ENCODE measurements at regions not wholly inside any gene's neighbourhood (a gene's known extent, or its start where the extent isn't known, plus 50 kb on each side); places are given as distances from the start of the nearest gene placed in this dataset.

DNA sequence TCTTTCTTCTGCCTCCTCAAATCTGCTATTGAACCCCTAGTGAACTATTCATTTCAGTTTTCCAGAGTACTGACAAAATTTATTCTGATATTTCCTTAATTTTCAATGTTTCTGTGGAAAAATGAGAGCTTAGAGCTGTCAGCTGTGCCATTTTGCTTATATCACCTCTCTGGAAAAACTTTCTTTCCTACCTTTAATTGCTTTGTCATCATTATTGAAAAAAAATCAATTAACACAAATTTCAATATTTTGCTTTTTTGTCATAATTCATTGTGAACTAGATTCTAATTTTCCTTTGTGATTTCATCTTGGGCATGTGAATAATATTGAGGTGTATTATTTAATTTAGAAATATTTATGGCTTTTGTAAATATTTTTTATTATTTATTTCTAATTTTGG is 126.5 kb downstream of the C1orf94 start:
- POLR2A ChIA-PET, result no interaction called here
- DNase-seq, result no peak
- H3K36me3 Mint-ChIP-seq, result peaks cover 0 to 24% (median 3%) of the 10 kb centered on the region in 3 donors
- H3K27ac Mint-ChIP-seq, result no peak overlapping the region
- no peak overlapping the region for H3K4me3 Mint-ChIP-seq
- peaks cover 13 to 41% (median 17%) of the 10 kb centered on the region in 5 donors for H3K27me3 Mint-ChIP-seq
- H3K4me1 Mint-ChIP-seq, result no peaks in the 10 kb centered on the region
- peaks cover 4 to 31% (median 11%) of the 10 kb centered on the region in 9 donors for H3K9me3 Mint-ChIP-seq
- no peak for ATAC-seq

DNA sequence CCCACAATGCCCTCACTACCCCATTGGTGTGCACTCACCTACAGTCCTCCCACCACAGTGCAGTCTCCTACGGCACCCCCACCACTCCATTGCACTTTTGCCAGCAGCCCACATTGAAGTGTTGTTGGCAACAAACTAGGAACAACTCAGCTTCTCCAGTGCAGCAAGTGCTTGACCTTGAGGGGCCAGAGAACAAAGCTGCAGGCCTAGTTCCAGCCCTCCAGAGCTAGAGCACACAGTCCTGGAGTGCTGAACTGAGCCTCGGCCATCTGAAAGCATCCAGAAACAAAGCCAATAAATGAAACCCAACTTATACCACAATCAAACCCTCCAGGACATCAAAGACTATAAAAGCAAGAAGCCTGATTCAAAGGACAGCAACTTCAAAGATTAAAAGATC is 129.9 kb downstream of the C1orf94 start:
- DNase-seq (no peak), ATAC-seq (no peak)
- no peak overlapping the region for H3K4me3 Mint-ChIP-seq
- POLR2A ChIA-PET, result no interaction called here
- no peaks in the 10 kb centered on the region for H3K4me1 Mint-ChIP-seq
- H3K36me3 Mint-ChIP-seq, result peaks cover 0 to 25% (median 3%) of the 10 kb centered on the region in 3 donors
- H3K9me3 Mint-ChIP-seq, result peaks cover 8 to 40% (median 15%) of the 10 kb centered on the region in 9 donors
- peaks cover 17 to 54% (median 28%) of the 10 kb centered on the region in 5 donors for H3K27me3 Mint-ChIP-seq
- no peak overlapping the region for H3K27ac Mint-ChIP-seq

DNA sequence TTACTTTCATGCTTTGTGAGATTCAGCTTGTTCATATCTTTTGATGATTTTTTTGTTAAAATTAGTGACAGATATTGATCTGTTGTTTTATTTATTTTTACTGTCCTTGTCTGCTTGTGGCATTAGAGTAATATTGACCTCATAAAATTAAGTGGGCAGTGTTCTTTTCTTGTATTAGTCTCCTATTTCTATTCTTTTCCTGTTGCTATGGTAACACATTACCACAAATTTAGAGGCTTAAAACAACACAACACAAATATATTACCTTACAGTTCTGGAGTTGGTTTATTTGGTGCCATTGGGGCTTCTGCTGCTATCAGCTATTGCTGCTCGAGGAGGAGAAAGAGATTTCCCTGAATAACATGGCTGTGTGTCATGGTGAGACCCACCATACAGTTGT is 135.7 kb downstream of the C1orf94 start:
- Mint-ChIP-seq H3K4me1 (no peaks in the 10 kb centered on the region), H3K4me3 (no peak overlapping the region), H3K9me3 (peaks cover 9 to 56% (median 20%) of the 10 kb centered on the region in 9 donors), H3K36me3 (peaks cover 0 to 18% (median 0%) of the 10 kb centered on the region in 3 donors), H3K27ac (no peak overlapping the region), H3K27me3 (peaks cover 4 to 21% (median 8%) of the 10 kb centered on the region in 5 donors)
- DNase-seq, result no peak
- ATAC-seq, result no peak
- POLR2A ChIA-PET, result no interaction called here

DNA sequence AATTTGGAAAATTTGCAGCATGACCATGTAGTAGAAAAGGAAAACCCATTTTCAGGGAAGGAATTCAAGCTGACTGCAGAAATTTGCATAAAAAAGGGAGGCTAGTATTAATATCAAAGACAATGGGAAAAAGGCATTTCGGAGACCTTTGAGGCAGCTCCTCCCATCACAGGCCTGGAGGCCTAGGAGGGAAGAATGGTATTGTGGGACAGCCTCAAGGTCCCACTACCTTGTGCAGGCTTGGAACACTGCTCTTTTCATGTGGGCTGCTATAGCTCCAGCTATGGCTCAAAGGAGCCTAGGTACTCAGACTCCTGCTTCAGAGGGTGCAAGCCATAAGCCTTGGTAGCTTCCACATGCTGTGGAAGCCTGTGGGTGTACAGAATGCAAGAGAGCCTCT is 139.3 kb downstream of the C1orf94 start:
- POLR2A ChIA-PET, result no interaction called here
- Mint-ChIP-seq H3K27ac (no peak overlapping the region), H3K4me1 (no peaks in the 10 kb centered on the region), H3K4me3 (no peak overlapping the region), H3K9me3 (peaks cover 5 to 43% (median 17%) of the 10 kb centered on the region in 9 donors), H3K36me3 (peaks cover 0 to 14% (median 0%) of the 10 kb centered on the region in 3 donors), H3K27me3 (peaks cover 0 to 16% (median 3%) of the 10 kb centered on the region in 5 donors)
- no peak for DNase-seq
- no peak for ATAC-seq

DNA sequence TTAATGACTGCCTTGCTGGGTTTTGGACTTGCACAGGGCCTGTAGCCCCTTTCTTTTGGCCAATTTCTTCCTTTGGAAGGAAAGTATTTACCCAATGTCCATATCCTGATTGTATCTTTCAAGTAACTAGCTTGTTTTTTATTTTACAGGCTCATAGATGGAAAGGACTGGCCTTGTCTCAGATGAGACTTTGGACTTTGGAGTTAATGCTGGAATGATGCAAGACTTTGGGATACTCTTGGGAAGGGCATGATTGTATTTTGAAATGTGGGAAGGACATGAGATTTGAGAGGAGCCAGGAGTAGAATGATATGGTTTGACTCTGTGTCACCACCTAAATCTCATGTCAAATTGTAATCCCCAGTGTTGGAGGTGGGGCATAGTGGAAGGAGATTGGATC is 140.1 kb downstream of the C1orf94 start:
- POLR2A ChIA-PET, result no interaction called here

DNA sequence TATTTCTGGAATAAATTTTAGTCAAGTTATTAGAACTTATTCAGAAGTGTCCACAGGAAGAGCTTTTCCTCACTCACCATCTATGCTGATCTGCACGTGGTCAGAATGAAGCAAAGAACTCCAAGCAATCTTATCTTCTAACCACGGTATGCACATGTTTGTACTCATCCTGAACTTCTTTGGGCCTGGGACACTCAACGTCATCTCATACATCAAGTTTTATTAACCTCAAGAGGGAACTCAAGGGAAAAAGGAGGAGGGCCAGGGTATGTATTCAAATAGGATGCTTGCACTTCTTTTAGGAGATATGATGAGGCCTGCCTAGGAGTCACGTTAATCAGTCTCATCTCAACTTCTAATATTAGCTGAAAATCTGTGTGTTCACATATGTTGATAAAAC is 142.5 kb downstream of the C1orf94 start:
- Mint-ChIP-seq H3K27me3 (peaks cover 0 to 27% (median 9%) of the 10 kb centered on the region in 5 donors), H3K4me1 (no peaks in the 10 kb centered on the region), H3K9me3 (peaks cover 2 to 29% (median 10%) of the 10 kb centered on the region in 9 donors), H3K27ac (no peak overlapping the region), H3K4me3 (no peak overlapping the region), H3K36me3 (peaks cover 0 to 14% (median 0%) of the 10 kb centered on the region in 3 donors)
- POLR2A ChIA-PET, result no interaction called here
- no peak for ATAC-seq
- DNase-seq, result no peak

More for the DNA sequence above, 140.1 kb downstream of the C1orf94 start:
- H3K27me3 Mint-ChIP-seq, result peaks cover 0 to 16% (median 3%) of the 10 kb centered on the region in 5 donors
- peaks cover 0 to 14% (median 0%) of the 10 kb centered on the region in 3 donors for H3K36me3 Mint-ChIP-seq
- ATAC-seq (no peak), DNase-seq (no peak)
- H3K4me1 Mint-ChIP-seq, result no peaks in the 10 kb centered on the region
- H3K4me3 Mint-ChIP-seq, result no peak overlapping the region
- H3K9me3 Mint-ChIP-seq, result peaks cover 4 to 41% (median 17%) of the 10 kb centered on the region in 9 donors
- H3K27ac Mint-ChIP-seq, result no peak overlapping the region

DNA sequence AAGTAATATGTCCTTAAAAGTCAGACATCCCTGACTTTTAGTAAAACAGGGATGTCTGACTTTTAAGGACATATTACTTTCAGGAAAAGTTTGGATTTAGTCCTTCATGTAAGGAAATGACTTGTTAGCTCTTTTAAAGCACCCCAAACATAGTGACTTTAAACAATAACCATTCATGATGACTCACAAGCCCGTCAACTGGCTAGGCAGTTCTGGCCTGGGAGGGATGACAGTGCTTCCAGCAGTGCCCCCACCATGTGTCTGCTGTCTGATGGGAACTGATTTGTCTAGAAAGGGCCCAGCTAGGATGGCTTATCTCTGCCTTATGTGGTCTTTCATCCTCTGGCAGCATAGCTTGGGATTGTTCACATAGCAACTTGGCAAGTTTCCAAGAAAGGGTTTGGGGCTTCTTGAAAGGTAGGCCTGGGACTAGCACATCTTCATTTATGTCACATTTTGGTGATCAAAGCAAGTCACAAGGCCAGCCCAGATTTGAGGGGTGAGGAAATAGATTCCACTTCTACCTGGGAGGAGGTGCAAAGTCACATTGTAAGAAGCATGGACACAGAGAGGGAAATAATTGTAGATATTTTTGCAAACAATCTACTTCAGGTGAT is 143.5 kb downstream of the C1orf94 start:
- Mint-ChIP-seq H3K4me1 (no peaks in the 10 kb centered on the region), H3K27me3 (peaks cover 0 to 27% (median 9%) of the 10 kb centered on the region in 5 donors)

DNA sequence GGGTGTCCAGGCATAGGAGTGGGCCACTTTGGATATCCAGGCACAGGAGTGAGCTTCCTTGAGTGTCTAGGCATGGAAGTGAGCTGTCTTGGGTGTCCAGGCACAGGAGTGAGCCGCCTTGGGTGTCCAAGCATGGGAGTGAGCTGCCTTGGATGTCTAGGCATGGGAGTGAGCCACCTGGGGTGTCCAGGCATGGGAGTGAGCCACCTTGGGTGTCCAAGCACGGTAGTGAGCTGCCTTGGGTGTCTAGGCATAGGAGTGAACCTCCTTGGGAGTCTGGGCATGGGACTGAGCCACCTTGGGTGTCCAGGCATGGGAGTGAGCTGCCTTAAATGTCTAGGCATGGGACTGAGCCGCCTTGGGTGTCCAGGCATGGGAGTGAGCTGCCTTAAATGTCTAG is 146.3 kb downstream of the C1orf94 start:
- POLR2A ChIA-PET, result no interaction called here
- Mint-ChIP-seq H3K9me3 (peaks cover 0 to 4% (median 0%) of the 10 kb centered on the region in 9 donors), H3K27me3 (peaks cover 10 to 48% (median 20%) of the 10 kb centered on the region in 5 donors), H3K27ac (peak overlapping the region in 1 of 10 donors; percentile 77), H3K4me3 (no peak overlapping the region), H3K36me3 (no peaks in the 10 kb centered on the region), H3K4me1 (no peaks in the 10 kb centered on the region)
- DNase-seq, result no peak
- no peak for ATAC-seq

More for the DNA sequence above, 143.5 kb downstream of the C1orf94 start:
- POLR2A ChIA-PET, result no interaction called here
- Mint-ChIP-seq H3K36me3 (peaks cover 0 to 14% (median 0%) of the 10 kb centered on the region in 3 donors), H3K27ac (no peak overlapping the region), H3K4me3 (no peak overlapping the region), H3K9me3 (peaks cover 2 to 20% (median 9%) of the 10 kb centered on the region in 9 donors)
- ATAC-seq (no peak), DNase-seq (no peak)

DNA sequence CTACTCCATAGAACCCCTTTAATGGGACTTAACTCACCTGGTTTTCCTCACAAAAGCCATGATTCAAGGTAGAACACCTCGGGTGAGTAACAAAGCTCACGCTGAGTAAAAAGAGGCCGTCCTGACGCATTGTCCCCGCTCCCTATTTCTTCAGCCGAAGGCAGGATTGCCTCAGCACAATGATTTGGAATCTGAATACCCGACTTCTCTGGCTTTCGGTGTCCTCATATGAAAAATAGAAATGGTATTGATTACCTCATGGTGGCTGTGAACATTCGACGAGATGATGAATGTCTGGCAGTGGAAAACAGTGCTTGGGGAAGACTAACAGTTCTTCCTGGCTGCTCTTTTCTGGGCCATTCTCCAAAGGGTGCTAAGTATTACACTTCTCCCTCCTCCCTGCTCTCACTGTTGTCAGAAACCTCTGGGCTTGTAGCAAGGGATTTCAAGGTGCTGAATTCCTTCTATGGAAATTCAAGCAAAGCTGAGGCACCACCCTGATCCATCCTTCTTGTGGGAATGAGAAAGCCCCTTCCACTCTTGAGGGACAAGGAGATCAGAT is 148.3 kb downstream of the C1orf94 start:
- no peak for ATAC-seq
- Mint-ChIP-seq H3K4me1 (no peaks in the 10 kb centered on the region), H3K36me3 (no peaks in the 10 kb centered on the region), H3K27ac (no peak overlapping the region), H3K4me3 (no peak overlapping the region), H3K9me3 (no peaks in the 10 kb centered on the region), H3K27me3 (peaks cover 8 to 39% (median 17%) of the 10 kb centered on the region in 5 donors)
- POLR2A ChIA-PET, result no interaction called here
- no peak for DNase-seq

DNA sequence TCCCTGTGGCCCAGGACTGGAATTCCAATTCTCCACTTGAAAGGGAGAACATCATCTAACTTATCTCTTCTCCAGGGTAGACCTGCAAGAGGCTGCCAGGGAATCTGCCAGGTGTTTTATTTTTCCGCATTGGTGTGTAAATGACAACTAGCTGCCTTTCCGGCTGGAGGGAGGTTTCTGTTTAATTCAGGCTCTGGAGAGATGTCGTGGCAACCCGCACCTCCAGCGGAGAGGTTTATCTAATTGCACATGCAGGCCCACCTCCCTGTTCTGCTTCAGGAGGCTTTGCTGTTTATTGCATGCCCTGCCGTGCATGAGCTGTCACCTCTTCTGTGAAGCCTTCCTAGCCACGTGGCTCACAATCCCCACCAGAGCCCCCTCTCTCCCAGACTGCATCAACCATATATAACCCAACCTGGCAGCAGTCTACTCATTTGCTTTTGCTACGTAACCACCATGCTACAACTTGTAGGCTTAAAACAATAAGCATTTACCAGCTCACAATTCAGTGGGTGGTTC is 151.6 kb downstream of the C1orf94 start:
- ATAC-seq (no peak), DNase-seq (no peak)
- H3K4me1 Mint-ChIP-seq, result no peaks in the 10 kb centered on the region
- H3K27ac Mint-ChIP-seq, result no peak overlapping the region
- POLR2A ChIA-PET, result no interaction called here
- no peaks in the 10 kb centered on the region for H3K9me3 Mint-ChIP-seq
- peaks cover 8 to 27% (median 12%) of the 10 kb centered on the region in 5 donors for H3K27me3 Mint-ChIP-seq
- H3K36me3 Mint-ChIP-seq, result no peaks in the 10 kb centered on the region
- H3K4me3 Mint-ChIP-seq, result no peak overlapping the region

DNA sequence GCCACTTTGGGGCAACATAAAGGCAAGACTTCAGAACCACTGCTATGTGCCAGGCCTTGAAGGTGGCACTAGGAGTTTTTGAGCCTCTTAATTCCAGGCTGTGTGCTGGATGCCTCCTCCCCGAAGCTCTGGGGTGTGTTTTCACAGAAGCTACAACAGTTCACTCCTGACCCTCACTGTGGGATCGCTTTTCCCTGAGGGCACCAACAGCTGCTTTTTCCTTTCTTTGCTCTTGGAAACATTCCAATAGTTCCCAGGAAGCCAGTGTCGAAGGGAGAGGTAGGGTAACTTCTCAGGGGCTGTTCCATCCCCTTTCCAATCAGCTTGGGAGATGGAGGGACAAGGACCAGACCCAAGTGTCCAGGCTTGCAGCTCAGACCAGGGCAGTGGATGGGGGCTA is 153.4 kb downstream of the C1orf94 start:
- no peaks in the 10 kb centered on the region for H3K36me3 Mint-ChIP-seq

DNA sequence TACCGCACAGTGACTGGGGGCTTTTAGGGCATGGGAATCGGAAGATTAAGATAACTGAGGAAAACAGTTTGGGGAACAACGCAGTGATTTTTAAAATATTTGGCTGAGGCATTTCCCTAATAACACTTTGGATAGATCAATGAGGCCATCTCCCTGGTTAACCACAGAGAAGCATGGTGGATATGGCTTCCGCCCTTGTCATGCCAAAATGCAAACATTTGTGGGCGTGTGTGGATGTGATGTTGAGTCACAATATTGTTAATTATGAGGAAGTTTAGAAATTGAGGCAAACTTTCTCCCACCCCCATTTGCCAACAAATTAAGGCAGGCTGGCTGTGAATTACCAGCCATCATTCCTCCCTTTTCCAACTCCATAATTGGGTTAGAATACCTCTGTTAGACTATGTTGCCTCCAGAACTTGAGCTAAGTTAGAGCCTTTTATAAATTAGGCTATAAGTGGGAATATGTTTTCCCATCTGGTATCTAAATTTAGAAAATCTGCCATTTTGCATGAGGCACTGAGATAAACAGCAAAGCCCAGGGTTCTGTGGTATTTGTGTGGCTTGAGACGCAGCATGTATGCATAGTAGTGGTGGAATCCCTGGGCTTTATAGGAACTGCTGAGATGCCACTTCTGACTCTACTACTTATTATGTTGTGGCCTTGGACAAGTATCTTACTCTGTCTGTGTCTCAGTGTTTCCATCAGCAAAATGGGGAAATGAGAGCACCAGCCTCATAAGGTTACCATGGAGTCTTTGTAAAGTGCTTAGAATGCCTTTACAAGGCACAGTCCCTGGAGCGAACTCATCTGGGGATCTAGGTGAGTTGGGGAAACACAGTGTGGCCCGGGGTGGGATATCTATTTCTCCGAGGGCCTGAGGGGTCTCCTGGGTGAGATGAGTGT is 154.6 kb downstream of the C1orf94 start:
- DNase-seq (no peak), ATAC-seq (no peak)
- POLR2A ChIA-PET, result no interaction called here
- H3K9me3 Mint-ChIP-seq, result no peaks in the 10 kb centered on the region
- H3K27ac Mint-ChIP-seq, result no peak overlapping the region
- peaks cover 8 to 23% (median 17%) of the 10 kb centered on the region in 5 donors for H3K27me3 Mint-ChIP-seq
- H3K36me3 Mint-ChIP-seq, result no peaks in the 10 kb centered on the region
- no peaks in the 10 kb centered on the region for H3K4me1 Mint-ChIP-seq
- no peak overlapping the region for H3K4me3 Mint-ChIP-seq

More for the DNA sequence above, 153.4 kb downstream of the C1orf94 start:
- H3K27me3 Mint-ChIP-seq, result peaks cover 8 to 27% (median 12%) of the 10 kb centered on the region in 5 donors
- DNase-seq, result no peak
- H3K9me3 Mint-ChIP-seq, result no peaks in the 10 kb centered on the region
- no peaks in the 10 kb centered on the region for H3K4me1 Mint-ChIP-seq
- POLR2A ChIA-PET, result no interaction called here
- no peak overlapping the region for H3K4me3 Mint-ChIP-seq
- H3K27ac Mint-ChIP-seq, result no peak overlapping the region
- ATAC-seq, result no peak

DNA sequence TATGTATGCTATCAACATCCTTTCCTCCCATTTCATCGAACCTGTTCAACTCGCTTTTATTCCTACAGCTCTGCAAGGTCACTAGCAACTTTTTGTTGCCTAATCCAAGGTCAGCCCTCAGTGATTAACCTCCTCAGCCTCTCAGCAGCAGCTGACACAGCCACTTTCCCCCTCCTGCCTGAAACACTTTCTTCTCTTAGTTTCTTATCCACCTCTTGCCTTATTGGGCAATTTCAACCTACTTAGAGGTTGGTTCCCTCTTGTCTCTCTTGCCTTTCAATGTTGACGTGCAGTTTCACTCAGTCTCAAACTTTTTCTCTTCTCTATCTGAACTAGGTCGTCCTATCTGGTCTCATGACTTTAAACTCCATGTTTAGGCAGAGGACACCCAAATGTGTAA is 156.3 kb downstream of the C1orf94 start:
- no peaks in the 10 kb centered on the region for H3K36me3 Mint-ChIP-seq
- POLR2A ChIA-PET, result no interaction called here
- H3K9me3 Mint-ChIP-seq, result no peaks in the 10 kb centered on the region
- peaks cover 2 to 14% (median 7%) of the 10 kb centered on the region in 5 donors for H3K27me3 Mint-ChIP-seq
- H3K4me1 Mint-ChIP-seq, result no peaks in the 10 kb centered on the region
- no peak overlapping the region for H3K4me3 Mint-ChIP-seq
- DNase-seq, result no peak
- ATAC-seq, result no peak
- H3K27ac Mint-ChIP-seq, result no peak overlapping the region
